ENCODE measurements at regions not wholly inside any gene's neighbourhood (a gene's known extent, or its start where the extent isn't known, plus 50 kb on each side); places are given as distances from the start of the nearest gene placed in this dataset.

DNA sequence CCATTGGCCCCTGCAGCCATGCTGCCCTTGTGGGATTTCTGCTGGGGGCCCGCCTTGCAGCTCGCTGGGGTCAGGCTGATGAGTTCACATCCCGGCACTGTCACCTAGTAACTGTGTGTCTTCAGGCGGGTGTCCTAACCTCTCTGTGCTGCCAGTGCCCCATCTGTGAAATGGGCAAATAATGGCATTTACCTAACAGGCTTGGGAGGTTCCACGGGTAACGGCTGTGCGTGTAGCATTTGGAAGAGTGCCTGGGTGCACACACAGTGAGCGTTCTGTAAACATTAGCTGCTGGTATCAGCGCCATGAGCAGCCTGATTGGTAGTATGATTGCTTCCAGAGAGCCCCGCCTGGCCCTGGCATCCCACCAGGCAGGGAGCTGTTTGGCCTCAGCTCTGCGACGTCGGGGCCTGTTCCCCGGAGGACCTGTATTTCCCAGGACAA is 167.3 kb upstream of the GSE1 start:
- Mint-ChIP-seq H3K4me1 (ENCODE audit: low read depth) (no peaks in the 10 kb centered on the region), H3K27ac (no peak overlapping the region)
- TF ChIP-seq, protein P1, sequence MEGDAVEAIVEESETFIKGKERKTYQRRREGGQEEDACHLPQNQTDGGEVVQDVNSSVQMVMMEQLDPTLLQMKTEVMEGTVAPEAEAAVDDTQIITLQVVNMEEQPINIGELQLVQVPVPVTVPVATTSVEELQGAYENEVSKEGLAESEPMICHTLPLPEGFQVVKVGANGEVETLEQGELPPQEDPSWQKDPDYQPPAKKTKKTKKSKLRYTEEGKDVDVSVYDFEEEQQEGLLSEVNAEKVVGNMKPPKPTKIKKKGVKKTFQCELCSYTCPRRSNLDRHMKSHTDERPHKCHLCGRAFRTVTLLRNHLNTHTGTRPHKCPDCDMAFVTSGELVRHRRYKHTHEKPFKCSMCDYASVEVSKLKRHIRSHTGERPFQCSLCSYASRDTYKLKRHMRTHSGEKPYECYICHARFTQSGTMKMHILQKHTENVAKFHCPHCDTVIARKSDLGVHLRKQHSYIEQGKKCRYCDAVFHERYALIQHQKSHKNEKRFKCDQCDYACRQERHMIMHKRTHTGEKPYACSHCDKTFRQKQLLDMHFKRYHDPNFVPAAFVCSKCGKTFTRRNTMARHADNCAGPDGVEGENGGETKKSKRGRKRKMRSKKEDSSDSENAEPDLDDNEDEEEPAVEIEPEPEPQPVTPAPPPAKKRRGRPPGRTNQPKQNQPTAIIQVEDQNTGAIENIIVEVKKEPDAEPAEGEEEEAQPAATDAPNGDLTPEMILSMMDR (IDR thresholded peaks at IDR 0.05) = no peak

DNA sequence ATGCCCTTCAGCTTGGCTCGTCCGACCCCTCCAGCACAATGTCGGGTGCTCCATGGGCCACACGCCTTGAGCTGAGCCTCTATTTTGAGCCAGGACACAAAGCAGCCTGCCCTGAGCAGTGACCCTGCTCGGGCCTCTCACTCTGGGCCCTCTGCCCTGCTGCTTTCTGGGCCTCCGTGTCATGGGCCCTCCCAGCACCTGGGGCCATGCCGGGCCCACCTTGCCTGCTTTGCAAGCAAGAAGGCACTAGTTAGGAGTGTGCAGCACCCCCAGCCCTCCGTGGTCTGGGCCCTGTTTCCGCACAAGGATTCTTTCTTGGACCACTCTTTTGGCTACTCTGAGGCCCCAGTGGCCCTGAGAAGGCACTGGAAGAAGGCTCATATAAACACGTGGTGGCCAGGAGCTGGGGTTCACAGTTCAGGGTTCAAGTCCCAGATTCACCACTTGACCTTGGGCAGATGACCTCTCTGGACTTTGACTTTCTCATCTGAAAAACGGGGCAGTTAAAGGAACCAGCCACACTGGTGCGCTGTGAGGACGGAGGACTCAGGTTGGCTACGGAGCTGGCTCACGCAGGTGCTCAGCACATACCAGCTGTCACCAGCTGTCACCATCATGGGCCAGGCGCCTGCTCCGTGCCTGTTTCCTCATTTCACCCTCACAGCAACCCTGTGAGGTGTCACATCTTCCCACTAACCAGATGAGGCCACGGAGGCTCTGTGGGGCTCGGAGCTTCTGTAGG is 166.0 kb upstream of the GSE1 start:
- H3K27ac Mint-ChIP-seq = no peak overlapping the region
- H3K4me3 Mint-ChIP-seq = no peak overlapping the region
- TF ChIP-seq, protein P1 (IDR thresholded peaks at IDR 0.05) = no peak
- no peaks in the 10 kb centered on the region for H3K9me3 Mint-ChIP-seq
- H3K27me3 Mint-ChIP-seq (ENCODE audit: insufficient read depth) = peaks cover 5% of the 10 kb centered on the region
- no peaks in the 10 kb centered on the region for H3K36me3 Mint-ChIP-seq (ENCODE audit: low read depth)
- no peaks in the 10 kb centered on the region for H3K4me1 Mint-ChIP-seq (ENCODE audit: low read depth)
- DNase-seq = no peak

More for the DNA sequence above, 167.3 kb upstream of the GSE1 start:
- no peak for DNase-seq
- peaks cover 5% of the 10 kb centered on the region for H3K27me3 Mint-ChIP-seq (ENCODE audit: insufficient read depth)
- H3K36me3 Mint-ChIP-seq (ENCODE audit: low read depth) = no peaks in the 10 kb centered on the region
- no peaks in the 10 kb centered on the region for H3K9me3 Mint-ChIP-seq
- H3K4me3 Mint-ChIP-seq = no peak overlapping the region

DNA sequence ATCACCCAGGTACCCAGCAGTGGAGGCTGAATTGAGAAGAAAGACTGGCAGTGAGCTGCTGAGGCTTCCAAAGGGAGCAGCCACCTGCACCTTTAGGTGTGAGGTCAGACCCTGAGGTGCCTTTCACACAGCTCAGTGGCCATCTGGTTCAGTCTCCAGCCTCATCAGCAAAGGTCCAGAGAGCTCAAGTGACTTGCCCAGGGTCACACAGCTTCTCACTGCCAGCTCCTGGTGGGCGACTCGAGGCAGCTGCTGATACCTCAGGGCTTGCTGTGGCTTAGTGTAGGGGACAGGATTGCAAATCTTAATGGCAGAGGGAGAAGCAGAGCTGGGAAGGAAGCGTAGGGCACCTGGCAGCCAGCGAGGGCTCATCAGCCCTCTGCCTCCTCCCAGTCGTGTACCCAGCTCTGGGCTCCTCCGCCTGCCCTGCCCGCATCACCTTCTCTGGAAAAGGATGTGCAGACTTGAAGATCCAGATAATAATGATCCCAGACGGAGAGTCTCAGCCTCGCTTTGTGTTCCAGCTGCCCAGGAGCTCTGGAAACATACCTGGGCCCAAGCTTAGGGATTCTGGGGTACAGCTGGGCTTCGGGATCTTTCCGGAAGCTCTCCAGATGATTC is 165.3 kb upstream of the GSE1 start:
- Mint-ChIP-seq H3K4me1 (ENCODE audit: low read depth) (no peaks in the 10 kb centered on the region), H3K9me3 (no peaks in the 10 kb centered on the region), H3K27ac (no peak overlapping the region), H3K36me3 (ENCODE audit: low read depth) (no peaks in the 10 kb centered on the region), H3K27me3 (ENCODE audit: insufficient read depth) (peaks cover 5% of the 10 kb centered on the region), H3K4me3 (no peak overlapping the region)
- TF ChIP-seq, protein P1 (IDR thresholded peaks at IDR 0.05) = no peak
- no peak for DNase-seq

DNA sequence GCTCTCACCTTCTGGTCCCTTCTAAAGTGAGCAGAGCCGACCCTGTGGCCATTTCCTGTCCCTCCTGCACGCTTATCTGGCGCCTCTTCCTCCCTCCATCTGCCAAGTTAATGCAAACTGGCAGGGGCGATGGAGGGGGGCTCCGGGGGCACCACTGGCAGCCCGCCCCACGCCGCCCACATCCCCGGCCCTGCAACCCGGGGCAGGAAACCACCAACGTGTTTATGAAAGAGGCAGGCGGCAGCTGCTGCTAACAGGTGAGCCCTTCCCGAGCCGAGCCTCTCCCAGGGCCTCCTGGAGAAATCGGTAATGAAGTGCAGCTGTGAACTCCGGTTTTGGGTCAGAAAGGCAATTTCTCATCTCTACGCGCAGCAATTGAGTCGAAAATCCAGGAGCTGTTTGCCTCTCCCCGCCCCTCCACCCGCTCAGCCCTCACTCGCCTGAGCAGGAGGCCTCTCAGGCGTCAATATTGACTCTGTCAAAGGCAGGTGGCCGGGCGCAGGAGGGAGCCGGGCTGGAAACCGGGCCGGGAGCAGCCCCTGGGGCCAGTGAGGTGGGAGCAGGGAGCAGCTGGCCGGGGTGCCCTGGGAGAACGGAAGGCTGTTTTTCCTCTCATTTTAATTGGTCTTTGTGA is 164.4 kb upstream of the GSE1 start:
- Mint-ChIP-seq H3K4me1 (ENCODE audit: low read depth) (no peaks in the 10 kb centered on the region), H3K27me3 (ENCODE audit: insufficient read depth) (peaks cover 5% of the 10 kb centered on the region), H3K27ac (no peak overlapping the region), H3K9me3 (no peaks in the 10 kb centered on the region), H3K36me3 (ENCODE audit: low read depth) (no peaks in the 10 kb centered on the region), H3K4me3 (no peak overlapping the region)
- no peak for DNase-seq
- TF ChIP-seq, protein P1 (IDR thresholded peaks at IDR 0.05) = no peak

DNA sequence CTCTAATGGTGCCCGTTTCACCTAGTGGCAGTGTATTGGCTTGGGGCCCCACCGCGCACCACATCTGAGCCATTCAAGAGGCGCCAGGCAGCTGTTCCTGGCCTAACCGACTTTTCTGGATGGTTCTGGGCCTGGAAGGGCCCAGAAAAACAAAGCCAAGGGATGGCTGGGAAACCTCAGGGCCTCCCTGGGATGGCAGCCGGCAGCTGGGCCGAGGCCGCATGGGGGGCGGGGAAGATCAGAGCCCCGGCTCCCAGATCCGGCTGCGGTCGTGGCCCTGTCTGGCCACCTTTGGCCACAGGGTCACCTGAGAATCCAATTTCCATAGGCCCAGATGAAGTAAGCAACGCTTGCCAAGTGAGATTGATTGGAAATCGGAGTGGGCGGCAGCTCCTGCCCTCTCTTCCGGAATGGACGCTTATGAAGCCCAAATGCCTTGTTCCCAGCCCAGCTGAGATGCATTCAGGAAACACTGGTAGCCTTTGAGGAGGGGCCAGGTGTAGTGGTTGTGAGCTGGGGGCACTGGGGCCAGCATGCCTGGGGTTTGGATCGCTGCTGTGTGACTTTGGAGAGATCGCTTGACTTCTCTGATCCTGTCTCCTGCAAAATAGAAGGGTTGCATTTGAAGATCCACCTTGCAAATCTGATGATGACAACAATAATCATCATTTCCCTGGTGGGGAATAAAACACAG is 163.8 kb upstream of the GSE1 start:
- Mint-ChIP-seq H3K9me3 (no peaks in the 10 kb centered on the region), H3K4me3 (no peak overlapping the region), H3K4me1 (ENCODE audit: low read depth) (no peaks in the 10 kb centered on the region), H3K27me3 (ENCODE audit: insufficient read depth) (peaks cover 5% of the 10 kb centered on the region), H3K36me3 (ENCODE audit: low read depth) (no peaks in the 10 kb centered on the region), H3K27ac (no peak overlapping the region)
- no peak for DNase-seq
- TF ChIP-seq, protein P1 (IDR thresholded peaks at IDR 0.05) = no peak
